ENCODE measurements at regions not wholly inside any gene's neighbourhood (a gene's known extent, or its start where the extent isn't known, plus 50 kb on each side); places are given as distances from the start of the nearest gene placed in this dataset.

- TF ChIP-seq, protein P1, sequence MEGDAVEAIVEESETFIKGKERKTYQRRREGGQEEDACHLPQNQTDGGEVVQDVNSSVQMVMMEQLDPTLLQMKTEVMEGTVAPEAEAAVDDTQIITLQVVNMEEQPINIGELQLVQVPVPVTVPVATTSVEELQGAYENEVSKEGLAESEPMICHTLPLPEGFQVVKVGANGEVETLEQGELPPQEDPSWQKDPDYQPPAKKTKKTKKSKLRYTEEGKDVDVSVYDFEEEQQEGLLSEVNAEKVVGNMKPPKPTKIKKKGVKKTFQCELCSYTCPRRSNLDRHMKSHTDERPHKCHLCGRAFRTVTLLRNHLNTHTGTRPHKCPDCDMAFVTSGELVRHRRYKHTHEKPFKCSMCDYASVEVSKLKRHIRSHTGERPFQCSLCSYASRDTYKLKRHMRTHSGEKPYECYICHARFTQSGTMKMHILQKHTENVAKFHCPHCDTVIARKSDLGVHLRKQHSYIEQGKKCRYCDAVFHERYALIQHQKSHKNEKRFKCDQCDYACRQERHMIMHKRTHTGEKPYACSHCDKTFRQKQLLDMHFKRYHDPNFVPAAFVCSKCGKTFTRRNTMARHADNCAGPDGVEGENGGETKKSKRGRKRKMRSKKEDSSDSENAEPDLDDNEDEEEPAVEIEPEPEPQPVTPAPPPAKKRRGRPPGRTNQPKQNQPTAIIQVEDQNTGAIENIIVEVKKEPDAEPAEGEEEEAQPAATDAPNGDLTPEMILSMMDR (IDR thresholded peaks at IDR 0.05): no peak
- no peak for TF ChIP-seq POLR2A (IDR thresholded peaks at IDR 0.05)
Measured at GRCh38 chr20:7155282-7155681, 387.8 kb downstream of the BMP2 start.

Measured in Peyer's patch (tissue), 4 donors.